ENCODE measurements at regions not wholly inside any gene's neighbourhood (a gene's known extent, or its start where the extent isn't known, plus 50 kb on each side); places are given as distances from the start of the nearest gene placed in this dataset.

DNA sequence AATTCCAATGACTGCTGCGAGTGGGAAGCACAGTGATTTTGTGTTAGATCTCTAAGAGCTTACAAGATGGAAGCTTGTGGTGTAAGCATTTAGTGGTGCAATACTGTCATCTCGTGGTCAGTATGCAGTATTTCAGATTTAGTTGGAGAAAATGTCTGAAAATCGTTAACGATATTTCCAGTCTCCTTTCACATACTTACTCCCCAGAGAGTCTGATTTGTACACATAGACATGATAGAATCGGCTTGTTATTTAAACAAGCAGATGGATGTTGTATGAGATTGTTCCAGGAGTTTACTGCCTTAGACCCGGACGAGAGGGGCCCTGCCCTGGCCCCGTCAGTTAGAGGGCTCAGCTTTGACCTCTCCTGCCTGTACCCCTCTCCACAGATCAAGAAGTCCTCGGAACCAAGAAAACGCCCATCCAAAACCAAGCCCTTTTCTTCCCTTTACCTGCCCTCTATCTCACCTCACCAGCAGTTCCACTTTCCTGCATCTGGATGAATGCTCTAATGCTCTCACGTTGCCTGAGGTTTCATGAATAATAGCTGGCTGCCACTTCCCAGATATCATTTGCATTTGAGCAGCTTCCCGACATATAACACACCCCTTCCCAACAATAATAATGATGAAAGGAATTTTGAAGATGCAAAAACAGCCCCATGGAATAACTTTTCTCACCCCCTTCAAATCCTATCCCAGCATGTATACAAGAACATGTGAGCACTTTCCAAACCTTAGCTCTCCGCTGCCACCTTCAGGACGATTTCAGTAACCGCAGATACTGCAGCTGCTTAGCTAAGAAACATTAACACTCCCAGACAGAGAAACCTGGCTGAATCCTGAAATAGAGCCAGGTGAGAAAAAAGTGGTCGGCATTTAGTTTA lies 247.3 kb downstream of the LTN1 start:
- no peak for TF ChIP-seq EZH2phosphoT487 (IDR thresholded peaks at IDR 0.05; ENCODE audit: insufficient read depth, low read depth)
- no peak for TF ChIP-seq EZH2 (IDR thresholded peaks at IDR 0.05; ENCODE audit: insufficient read depth, poor library complexity, severe bottlenecking)

Measured in GM23248 (cell line).